Keratinocyte (primary cell): ENCODE measurements at regions not wholly inside any gene's neighbourhood (a gene's known extent, or its start where the extent isn't known, plus 50 kb on each side); places are given as distances from the start of the nearest gene placed in this dataset.

Experiments used
- DNase-seq: peaks from one replicate; pipeline ENCODE4 v3.0.0-alpha.2; 2011; ENCODE audit warnings: low read depth, missing footprints, low spot score
- FAIRE-seq: peaks from 2 replicates; lab custom pipeline; 2011; peaks lifted over from hg19 to GRCh38; lab: Jason Lieb, UNC
- H2AFZ ChIP-seq: 2 replicates; pipeline ENCODE4 v1.6.0; 2012; ENCODE audit warnings: low read length, control low read depth, inconsistent platforms; ENCODE audit not compliant: control insufficient read depth
- H3K27ac ChIP-seq: 2 replicates; pipeline ENCODE4 v1.5.1; 2011; ENCODE audit warnings: low read length; ENCODE audit not compliant: control insufficient read depth, insufficient read depth
- H3K27me3 ChIP-seq: 3 replicates; pipeline ENCODE4 v1.6.0; 2011; ENCODE audit warnings: low read length; ENCODE audit not compliant: control insufficient read depth, insufficient read depth; ENCODE audit errors: extremely low read depth
- H3K36me3 ChIP-seq, 2 experiments: 2 replicates in 1 of 2; 3 replicates in 1 of 2; pipeline ENCODE4 v1.5.1; 2011; ENCODE audit warnings: low read length in 2 of 2, mild to moderate bottlenecking in 1 of 2; ENCODE audit not compliant: control insufficient read depth in 2 of 2, insufficient read depth in 2 of 2; ENCODE audit errors: extremely low read depth in 1 of 2
- H3K4me1 ChIP-seq: 3 replicates; pipeline ENCODE4 v1.5.1; 2011; ENCODE audit warnings: low read length; ENCODE audit not compliant: control insufficient read depth, insufficient read depth; ENCODE audit errors: extremely low read depth
- H3K4me2 ChIP-seq: 3 replicates; pipeline ENCODE4 v1.6.0; 2011; ENCODE audit warnings: low read depth, low read length; ENCODE audit not compliant: control insufficient read depth, insufficient read depth; ENCODE audit errors: extremely low read depth
- H3K4me3 ChIP-seq, 3 experiments: fragments of 200-600 bp in 1 of 3; sonication (generic) in 1 of 3; 2 replicates in 2 of 3; 3 replicates in 1 of 3; pipeline ENCODE4 v1.5.1; 2011 to 2016; ENCODE audit warnings: low read length in 3 of 3, mild to moderate bottlenecking in 3 of 3, control low read depth in 2 of 3, inconsistent platforms in 1 of 3, low read depth in 1 of 3, mixed read lengths in 1 of 3, mixed run types in 1 of 3, moderate library complexity in 1 of 3; ENCODE audit not compliant: control insufficient read depth in 2 of 3, insufficient read depth in 2 of 3; ENCODE audit errors: extremely low read depth in 1 of 3
- H3K79me2 ChIP-seq: 2 replicates; pipeline ENCODE4 v1.6.0; 2012; ENCODE audit warnings: low read length; ENCODE audit not compliant: control insufficient read depth, insufficient read depth
- H3K9ac ChIP-seq: 3 replicates; pipeline ENCODE4 v1.6.0; 2011; ENCODE audit warnings: low read length; ENCODE audit not compliant: control insufficient read depth, insufficient read depth; ENCODE audit errors: extremely low read depth
- H3K9me1 ChIP-seq: 3 replicates; pipeline ENCODE4 v1.6.0; 2011; ENCODE audit warnings: low read length; ENCODE audit not compliant: control insufficient read depth, insufficient read depth; ENCODE audit errors: extremely low read depth
- H3K9me3 ChIP-seq: 2 replicates; pipeline ENCODE4 v1.5.1; 2012; ENCODE audit warnings: low read depth, low read length; ENCODE audit not compliant: control insufficient read depth
- H4K20me1 ChIP-seq: 3 replicates; pipeline ENCODE4 v1.6.0; 2011; ENCODE audit warnings: low read length; ENCODE audit not compliant: control insufficient read depth, insufficient read depth; ENCODE audit errors: extremely low read depth
- CTCF ChIP-seq, 3 experiments: IDR thresholded peaks in 1 of 3; conservative IDR thresholded peaks in 1 of 3; optimal IDR thresholded peaks in 1 of 3; 2 replicates in 2 of 3; 3 replicates in 1 of 3; pipeline versions ENCODE3 to v1.5.1; 2011; ENCODE audit warnings: low read length in 3 of 3, mild to moderate bottlenecking in 3 of 3, moderate library complexity in 2 of 3, control low read depth in 1 of 3, inconsistent platforms in 1 of 3; ENCODE audit not compliant: insufficient read depth in 2 of 3; ENCODE audit errors: extremely low read depth in 1 of 3
- EZH2 ChIP-seq: IDR thresholded peaks from one replicate; pipeline ENCODE4 v1.6.1; 2012; ENCODE audit warnings: inconsistent platforms, mild to moderate bottlenecking, low read length, moderate library complexity
- dilution Hi-C: fragments of 300-500 bp; cut with MboI; formaldehyde crosslinking; loops from one replicate; pipeline ENCODE4 v1.7.0; 2020; ENCODE audit warnings: low sequenced_read_pairs; ENCODE audit not compliant: extremely low pct_ligation_motif_present

- Histone ChIP-seq H2AFZ (no peak overlapping the region), H3K36me3 (no peaks in the 10 kb centered on the region), H3K4me2 (no peak overlapping the region), H3K4me3 (no peak overlapping the region), H3K4me1 (no peaks in the 10 kb centered on the region), H3K27ac (no peak overlapping the region), H3K79me2 (no peaks in the 10 kb centered on the region), H3K9me1 (no peaks in the 10 kb centered on the region), H4K20me1 (no peaks in the 10 kb centered on the region), H3K9ac (no peak overlapping the region), H3K9me3 (no peaks in the 10 kb centered on the region), H3K27me3 (no peaks in the 10 kb centered on the region)
- no peak for TF ChIP-seq CTCF (optimal IDR thresholded peaks at IDR 0.05 in 1 of 3, IDR thresholded peaks at IDR 0.05 in 1 of 3, conservative IDR thresholded peaks at IDR 0.05 in 1 of 3; ENCODE audit: extremely low read depth in 1 of 3, insufficient read depth in 2 of 3, low read length in 3 of 3)
- TF ChIP-seq EZH2, result no peak
- no peak for FAIRE-seq
- dilution Hi-C loops, result no loop called here
- DNase-seq, result no peak
Measured at GRCh38 chr11:131300439-131300717, 70.0 kb upstream of the NTM start.

GRCh38 chr11:131301306-131301705, 69.1 kb upstream of the NTM start:
- no peaks in the 10 kb centered on the region for H3K9me3 ChIP-seq
- no peak overlapping the region for H3K27ac ChIP-seq
- no peak for TF ChIP-seq CTCF (optimal IDR thresholded peaks at IDR 0.05 in 1 of 3, IDR thresholded peaks at IDR 0.05 in 1 of 3, conservative IDR thresholded peaks at IDR 0.05 in 1 of 3; ENCODE audit: extremely low read depth in 1 of 3, insufficient read depth in 2 of 3, low read length in 3 of 3)
- TF ChIP-seq EZH2, result no peak
- DNase-seq, result no peak
- no peak overlapping the region for H3K4me3 ChIP-seq
- no peaks in the 10 kb centered on the region for H3K9me1 ChIP-seq
- no peak overlapping the region for H2AFZ ChIP-seq
- H4K20me1 ChIP-seq, result no peaks in the 10 kb centered on the region
- H3K27me3 ChIP-seq, result no peaks in the 10 kb centered on the region
- no peaks in the 10 kb centered on the region for H3K79me2 ChIP-seq
- no peak overlapping the region for H3K4me2 ChIP-seq
- H3K9ac ChIP-seq, result no peak overlapping the region
- dilution Hi-C loops, result no loop called here
- H3K4me1 ChIP-seq, result no peaks in the 10 kb centered on the region
- no peaks in the 10 kb centered on the region for H3K36me3 ChIP-seq
- no peak for FAIRE-seq
